OCI-LY1 (cell line): ENCODE measurements at regions not wholly inside any gene's neighbourhood (a gene's known extent, or its start where the extent isn't known, plus 50 kb on each side); places are given as distances from the start of the nearest gene placed in this dataset.

Source experiments
- CTCF ChIP-seq: fragments of 200-600 bp; sonication (generic), shearing (Covaris generic); IDR thresholded peaks from 2 replicates; pipeline ENCODE4 v1.5.1; 2017; ENCODE audit warnings: mild to moderate bottlenecking, antibody characterized with exemption, low read length, moderate library complexity, mixed read lengths
- EZH2 ChIP-seq: fragments of 200-600 bp; sonication (generic), shearing (Covaris generic); IDR thresholded peaks from 2 replicates; pipeline ENCODE4 v1.8.0; 2017; ENCODE audit warnings: borderline replicate concordance, mixed run types, mild to moderate bottlenecking, antibody characterized with exemption, low read length, moderate library complexity, mixed read lengths

GRCh38 chr13:70363991-70364390, 255.7 kb upstream of the KLHL1 start:
- no peak for TF ChIP-seq CTCF
- no peak for TF ChIP-seq EZH2
